GM10266 (cell line): ENCODE measurements at regions not wholly inside any gene's neighbourhood (a gene's known extent, or its start where the extent isn't known, plus 50 kb on each side); places are given as distances from the start of the nearest gene placed in this dataset.
A peak's percentile ranks its signal among the peaks of the same experiment; 100 is the strongest.
"Not testable (repeated sequence)": the region's sequence is repeated elsewhere in the genome, so short reads cannot be mapped to it uniquely, and the experiment has no call there.

Source experiments
- DNase-seq: peaks from one replicate; pipeline ENCODE4 v3.0.0; 2012; ENCODE audit errors: extremely low spot score
- CTCF ChIP-seq: IDR thresholded peaks from 2 replicates; pipeline ENCODE4 v1.5.1; 2012; ENCODE audit warnings: mild to moderate bottlenecking, low read depth; ENCODE audit not compliant: control insufficient read depth, insufficient read depth; ENCODE audit errors: missing control alignments

GRCh38 chr2:238717084-238717483 lies 130.8 kb upstream of the TWIST2 start:
- TF ChIP-seq CTCF = no peak
- DNase-seq = no peak

GRCh38 chr2:238719641-238720040 lies 128.2 kb upstream of the TWIST2 start:
- TF ChIP-seq CTCF = no peak
- no peak for DNase-seq

- peak; percentile 30 for TF ChIP-seq CTCF
- DNase-seq = peak; percentile 63
Measured at GRCh38 chr2:238720232-238720672, 127.6 kb upstream of the TWIST2 start.

GRCh38 chr2:238722181-238722580 lies 125.7 kb upstream of the TWIST2 start:
- DNase-seq = no peak
- no peak for TF ChIP-seq CTCF

- TF ChIP-seq CTCF = no peak
- DNase-seq = no peak
Measured at GRCh38 chr2:238722883-238723282, 125.0 kb upstream of the TWIST2 start.

GRCh38 chr2:238723740-238724320 lies 124.1 kb upstream of the TWIST2 start:
- DNase-seq = not testable (repeated sequence)

- no peak for DNase-seq
- TF ChIP-seq CTCF = no peak
Measured at GRCh38 chr2:238724728-238725127, 123.2 kb upstream of the TWIST2 start.

GRCh38 chr2:238725298-238725697 lies 122.6 kb upstream of the TWIST2 start:
- DNase-seq = no peak
- no peak for TF ChIP-seq CTCF
